ENCODE measurements at regions not wholly inside any gene's neighbourhood (a gene's known extent, or its start where the extent isn't known, plus 50 kb on each side); places are given as distances from the start of the nearest gene placed in this dataset.

GRCh38 chr1:184919892-184920291, 54.4 kb downstream of the NIBAN1 start:
- TF ChIP-seq POLR2A (IDR thresholded peaks at IDR 0.05): no peak
- TF ChIP-seq CTCF (IDR thresholded peaks at IDR 0.05): no peak

Data from lower leg skin (tissue), 3 donors.